NOMO-1 treated with dmso at 0.1 percent for 144 hours (cell line): ENCODE measurements at regions not wholly inside any gene's neighbourhood (a gene's known extent, or its start where the extent isn't known, plus 50 kb on each side); places are given as distances from the start of the nearest gene placed in this dataset.

Experiments used
- DNase-seq: peaks from one replicate; lab custom pipeline; 2025; ENCODE audit not compliant: unreplicated experiment; lab: John Stamatoyannopoulos, UW

DNA sequence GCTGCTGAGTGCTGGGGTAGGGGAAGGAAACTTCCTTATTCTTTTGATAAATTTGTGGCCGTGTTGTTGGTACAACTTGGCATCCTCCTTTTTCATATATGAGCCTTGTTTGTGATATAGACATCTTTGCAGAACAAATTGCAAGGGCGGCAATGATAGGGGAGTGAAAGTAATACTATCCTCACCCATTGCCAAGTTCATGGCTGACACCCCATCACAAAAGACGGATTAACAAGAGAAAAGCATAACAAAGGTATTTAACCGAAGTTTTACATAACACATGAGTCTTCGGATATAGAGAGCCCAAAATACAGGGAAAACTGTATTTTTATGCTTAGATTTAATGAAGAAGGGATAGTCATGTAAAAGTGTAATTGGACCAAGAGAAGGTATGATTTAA lies 86.3 kb upstream of the TMPRSS2 start:
- DNase-seq = no peak

DNA sequence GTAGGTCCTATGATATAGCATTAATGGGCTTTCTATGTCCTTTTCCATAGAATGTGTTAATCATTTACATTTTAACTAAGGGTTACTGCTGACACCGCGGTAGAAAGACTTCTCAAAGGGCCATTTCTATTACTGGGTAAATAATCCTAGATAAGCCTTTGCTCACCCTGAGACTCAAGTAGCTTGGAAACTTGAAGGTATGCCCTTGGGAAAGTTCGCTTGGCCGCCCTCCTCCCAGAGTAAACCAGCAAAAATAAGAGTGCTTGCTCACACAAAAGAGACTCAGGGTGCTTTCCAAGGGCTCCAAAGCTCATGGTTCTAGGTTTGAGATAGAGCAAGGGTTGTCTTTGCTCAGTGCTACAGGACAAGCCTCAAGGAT lies 85.8 kb upstream of the TMPRSS2 start:
- DNase-seq = no peak

DNA sequence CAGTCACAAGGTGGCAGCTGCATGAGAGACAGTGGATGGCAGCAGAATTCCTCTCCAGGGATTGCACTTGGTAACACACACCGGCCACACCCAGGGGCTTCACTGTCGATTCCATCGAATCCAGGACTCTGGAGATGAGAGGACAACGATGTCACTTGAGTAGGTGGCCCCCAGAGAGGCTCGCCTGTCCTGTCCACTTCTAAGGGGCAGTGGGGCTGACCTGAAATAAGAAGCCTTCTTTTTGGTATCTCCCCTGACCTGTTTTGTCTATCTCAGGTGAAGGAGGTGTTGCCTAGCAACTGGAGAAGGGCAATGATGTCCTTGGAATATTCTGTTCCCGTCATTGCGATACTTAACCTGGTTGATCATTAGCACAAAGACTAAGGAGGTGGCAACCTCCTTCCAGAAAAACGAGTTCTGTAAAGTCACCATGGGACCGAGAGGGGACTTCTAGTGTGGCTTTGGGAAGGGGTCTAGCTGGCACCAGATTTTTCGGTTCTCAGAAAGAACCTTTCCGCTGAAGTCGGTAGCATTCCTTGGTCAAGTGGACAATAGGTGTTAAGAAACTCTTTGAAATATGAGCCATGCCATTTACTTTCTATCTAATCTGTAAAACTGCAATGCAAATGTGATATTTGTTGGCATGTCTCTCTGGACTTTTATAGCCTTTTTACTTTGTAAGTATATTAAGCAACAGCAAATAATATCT lies 85.2 kb upstream of the TMPRSS2 start:
- no peak for DNase-seq

DNA sequence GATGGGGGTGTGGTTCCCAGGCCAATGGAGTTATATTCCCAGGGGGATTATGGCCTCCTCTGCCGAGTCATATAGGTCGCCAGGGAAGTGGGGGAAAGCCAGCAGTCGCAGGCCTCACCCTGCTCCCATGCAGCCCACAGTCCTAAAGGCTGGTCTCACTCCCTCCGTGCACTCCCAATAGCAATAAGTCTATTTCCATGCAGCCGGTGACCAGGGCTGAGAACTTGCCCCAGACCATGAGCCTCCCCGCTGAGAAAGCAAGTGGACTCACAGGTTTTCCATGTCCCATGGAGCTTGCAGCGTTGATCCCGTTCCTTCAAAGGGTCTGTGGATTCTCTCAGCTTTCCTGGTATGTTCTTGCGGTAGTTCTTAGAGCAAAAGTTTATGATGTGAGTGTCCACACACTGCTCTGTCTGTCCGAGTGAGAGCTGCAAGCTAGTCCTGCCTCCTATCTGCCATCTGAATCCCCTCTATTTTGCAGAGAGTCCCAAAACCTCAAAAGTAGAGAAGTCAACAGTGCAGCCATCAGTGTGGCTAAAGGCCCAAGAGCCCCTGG lies 81.7 kb upstream of the TMPRSS2 start:
- DNase-seq = no peak

DNA sequence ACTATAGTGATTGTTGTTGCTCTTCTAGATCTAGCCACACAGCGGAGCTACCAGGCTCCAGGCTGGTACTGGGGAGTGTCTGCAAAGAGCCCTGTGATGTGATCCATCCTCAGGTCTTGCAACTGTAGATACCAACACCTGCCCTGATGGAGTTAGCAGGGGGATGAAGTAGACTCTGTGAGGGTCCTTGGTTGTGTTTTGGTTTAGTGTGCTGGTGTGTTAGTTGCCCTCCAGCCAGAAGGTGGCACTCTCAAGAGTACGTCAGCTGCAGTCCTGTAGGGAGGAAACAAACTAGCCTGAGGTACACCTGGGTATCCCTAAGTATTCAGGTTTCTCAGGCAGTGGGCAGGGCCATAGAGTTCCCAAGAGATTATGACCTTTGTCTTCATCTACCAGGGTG lies 81.2 kb upstream of the TMPRSS2 start:
- DNase-seq = no peak

DNA sequence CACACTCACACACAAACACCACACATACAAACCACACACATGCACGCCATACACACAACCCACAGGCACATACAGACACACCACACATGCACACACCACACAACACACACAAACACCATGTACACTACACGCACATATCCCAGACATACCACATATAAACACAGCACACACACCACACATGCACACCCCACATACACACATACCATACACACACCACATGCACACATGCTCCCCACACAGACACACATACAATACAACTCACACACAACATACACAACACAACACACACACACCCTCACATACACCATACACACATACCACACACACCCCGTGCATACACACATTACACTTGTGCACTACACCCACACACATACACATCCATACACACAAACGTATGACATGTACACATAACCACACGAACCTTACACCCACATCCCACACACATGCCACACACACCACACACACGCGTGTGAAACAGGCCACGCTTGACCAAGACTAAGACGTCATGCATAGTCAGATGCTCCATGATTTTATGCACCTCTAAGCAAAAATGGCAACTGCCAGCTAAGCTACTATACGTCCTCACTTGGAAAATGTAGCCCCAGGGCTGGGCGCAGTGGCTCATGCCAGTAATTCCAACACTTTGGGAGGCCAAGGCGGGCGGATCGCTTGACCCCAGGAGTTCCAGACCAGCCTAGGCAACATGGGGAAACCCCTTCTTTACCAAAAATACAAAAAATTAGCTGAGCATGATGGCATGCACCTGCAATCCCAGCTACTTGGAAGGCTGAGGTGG lies 77.4 kb upstream of the TMPRSS2 start:
- no peak for DNase-seq

DNA sequence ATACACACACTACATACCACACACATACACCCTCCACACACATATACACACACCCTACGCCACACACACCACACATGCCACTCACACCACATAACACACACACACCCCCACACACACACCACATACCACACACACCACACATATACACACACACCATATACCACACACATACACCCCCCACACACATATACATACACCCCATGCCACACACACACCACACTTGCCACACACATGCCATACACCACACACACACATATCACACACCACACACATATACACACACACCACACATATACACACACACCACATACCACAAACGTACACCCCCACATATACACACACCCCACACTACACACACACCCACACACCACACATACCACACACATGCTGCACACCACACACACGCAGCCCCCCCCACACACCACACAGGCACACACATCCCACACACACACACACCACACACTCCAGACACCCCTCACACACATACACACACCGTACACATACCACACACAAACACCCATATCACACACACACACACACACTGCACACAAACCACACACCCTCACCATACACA lies 76.7 kb upstream of the TMPRSS2 start:
- DNase-seq = no peak

DNA sequence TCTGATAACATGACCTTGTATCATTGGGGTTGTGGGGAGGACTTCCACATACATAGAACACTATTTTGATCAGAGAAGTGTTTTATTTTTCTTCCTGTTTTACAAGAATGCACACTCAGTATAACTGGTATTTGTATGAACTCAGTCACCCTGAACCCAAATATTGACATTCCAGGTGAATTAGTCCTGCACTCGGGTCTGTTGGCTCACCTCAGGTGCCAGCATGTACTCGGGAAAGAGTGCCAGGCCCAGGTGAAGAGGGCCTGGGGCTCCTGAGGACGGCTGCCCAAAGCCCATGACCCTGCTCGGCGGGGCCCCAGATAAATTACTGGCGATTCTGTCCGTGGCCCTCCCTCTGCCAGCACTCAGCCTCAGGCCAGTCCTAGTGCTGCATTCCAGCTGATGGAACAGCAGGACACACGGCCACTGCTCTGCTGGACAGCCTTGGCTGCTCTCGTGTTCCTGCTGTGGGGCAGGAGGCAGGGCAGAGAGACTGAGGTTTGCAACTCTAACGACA lies 75.4 kb upstream of the TMPRSS2 start:
- no peak for DNase-seq

DNA sequence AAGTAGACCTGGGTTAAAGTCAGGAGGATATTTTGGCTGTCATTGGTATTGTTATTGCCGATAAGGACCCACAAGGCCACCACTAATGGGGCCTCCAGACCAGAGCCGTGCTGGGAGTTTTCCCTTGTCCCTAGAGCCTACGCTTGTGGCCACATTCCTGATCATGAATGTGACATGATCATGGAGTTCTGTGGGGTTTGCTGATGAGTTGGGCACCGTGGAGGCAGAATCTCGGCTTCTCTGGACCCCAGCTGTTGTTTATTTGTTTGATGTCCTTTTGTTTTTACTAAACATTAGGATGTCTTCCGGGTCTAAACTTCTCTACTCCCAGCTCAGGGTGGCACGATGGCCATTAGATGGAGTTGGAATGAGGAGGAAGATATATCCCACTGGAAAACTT lies 74.9 kb upstream of the TMPRSS2 start:
- DNase-seq = no peak

DNA sequence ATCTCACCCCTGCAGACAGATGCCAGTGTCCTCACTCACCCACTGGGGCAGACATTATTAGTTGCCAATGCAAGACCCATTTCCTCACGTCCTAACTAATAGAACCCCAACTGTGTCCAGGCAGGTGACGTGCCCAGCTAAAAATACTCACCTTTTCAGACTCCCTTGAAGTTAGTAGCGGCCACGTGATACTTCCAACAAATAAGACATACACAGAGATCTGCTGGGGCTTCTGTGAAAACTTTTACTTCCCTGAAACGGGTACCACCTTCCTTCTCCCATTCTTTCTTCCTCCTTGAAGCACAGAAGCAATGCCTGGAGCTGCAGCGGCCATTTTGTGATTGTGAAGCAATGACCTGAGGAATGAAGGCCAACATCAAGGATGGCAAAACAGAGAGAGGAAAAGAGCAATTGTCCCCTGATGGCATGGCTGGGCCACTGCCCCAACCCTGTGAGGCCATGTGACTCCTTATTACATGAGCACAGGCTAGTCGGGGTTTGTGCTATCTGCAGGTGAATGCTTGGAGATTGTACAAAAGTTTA lies 74.4 kb upstream of the TMPRSS2 start:
- no peak for DNase-seq

DNA sequence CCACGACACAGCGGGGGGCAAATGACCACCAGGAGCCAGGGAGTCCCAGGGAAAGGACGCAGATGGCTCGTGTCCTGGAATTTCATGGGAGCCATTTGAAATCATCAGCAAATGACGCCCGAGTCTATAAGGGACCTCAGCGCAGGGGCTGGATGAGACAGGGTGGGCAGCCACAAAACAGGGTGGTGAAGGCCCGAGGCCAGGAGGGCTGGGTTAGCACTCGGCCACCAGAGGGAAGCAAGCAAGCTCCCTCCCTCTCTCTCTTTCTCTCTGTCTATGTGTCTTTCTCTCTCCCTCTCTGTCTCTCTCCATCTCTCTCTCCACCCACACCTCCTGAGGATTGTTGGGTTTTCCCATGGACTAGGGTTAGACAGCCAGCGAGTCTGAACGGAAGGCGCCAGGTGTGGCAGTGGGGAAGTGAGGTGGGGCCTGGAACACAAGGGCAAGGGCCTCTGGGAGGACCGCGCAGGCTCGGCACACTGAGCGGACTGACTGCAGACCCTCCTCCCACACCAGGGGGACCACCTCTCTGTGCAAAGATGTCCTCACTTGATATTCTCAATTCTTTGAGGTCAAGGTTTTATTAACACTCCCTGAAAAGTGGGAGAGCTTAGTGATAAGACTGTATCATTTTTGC lies 73.8 kb upstream of the TMPRSS2 start:
- DNase-seq = no peak

DNA sequence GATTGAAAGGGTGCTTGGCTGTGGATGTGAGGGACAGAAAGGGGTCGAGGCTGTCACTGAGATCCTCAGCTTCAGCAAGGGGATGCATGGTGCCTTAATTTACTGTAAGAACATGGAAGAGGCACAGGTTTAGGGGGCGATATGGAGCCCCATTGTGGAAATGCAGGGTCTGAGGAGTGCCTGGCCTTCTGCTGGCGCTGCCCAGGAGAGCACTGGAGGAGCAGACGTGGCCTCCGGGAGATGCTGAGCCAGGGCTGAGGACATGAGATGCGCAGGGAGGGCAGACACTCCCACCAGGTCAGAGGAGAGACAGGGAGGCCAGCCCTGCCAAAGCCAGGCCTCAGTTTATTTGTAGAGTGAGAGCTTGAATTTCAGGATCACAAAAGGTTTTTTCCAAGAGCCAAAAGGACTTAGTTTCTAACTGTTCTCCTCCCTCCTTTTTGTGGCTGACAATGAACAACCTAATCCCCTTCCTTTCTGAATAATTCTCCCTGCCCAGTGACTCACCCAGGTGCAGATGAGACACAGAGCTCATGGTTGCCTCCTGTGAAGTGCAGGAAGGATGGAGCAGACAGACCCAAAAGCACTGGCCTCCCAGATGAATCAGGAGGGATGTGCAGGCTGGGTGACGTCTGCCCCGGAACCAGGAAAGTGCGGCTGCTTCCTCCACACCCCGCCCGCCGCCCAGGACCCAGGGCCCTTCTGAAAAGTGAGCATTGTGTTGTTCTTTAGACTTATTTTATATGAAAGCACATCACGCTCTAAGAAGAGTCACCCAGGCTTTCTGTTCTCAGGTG lies 73.0 kb upstream of the TMPRSS2 start:
- DNase-seq = no peak

DNA sequence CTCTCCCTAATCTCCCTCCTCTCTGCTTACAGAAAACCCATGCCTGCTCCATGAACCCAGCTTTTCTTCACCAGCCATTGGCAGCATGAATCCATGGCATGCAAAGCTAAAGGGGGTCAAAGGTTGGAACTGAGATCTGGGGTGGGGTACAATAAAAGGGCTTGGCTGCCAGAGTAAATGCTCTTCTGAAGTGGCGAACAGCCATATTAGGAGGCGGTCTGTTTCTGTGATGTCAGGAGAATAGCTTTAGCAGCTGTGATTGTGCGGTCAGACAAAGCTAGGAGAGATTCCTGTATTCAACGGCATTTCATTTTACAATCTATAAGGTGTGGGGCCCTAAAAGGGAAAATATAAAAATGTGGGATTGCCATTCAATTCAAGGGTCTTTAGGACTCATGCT lies 71.7 kb upstream of the TMPRSS2 start:
- DNase-seq = no peak

DNA sequence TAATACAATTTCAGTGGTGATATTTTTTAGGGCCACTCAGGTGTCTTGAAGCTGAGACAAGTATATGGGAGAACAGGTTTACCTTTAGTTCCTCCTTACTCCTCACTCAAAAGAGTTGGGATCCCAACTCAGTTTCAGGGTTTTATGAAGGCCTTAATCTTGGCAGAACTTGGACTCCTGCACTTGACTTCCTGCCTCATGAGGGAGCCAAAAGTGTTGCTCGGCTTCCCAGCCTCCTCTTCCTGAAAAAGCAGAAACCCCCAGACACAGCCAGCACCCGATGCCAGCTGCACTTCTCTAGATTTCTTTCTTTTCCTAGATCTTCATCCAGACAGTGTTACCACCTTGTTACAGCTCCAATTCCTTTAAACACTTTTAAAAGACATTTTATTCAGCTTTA lies 70.8 kb upstream of the TMPRSS2 start:
- DNase-seq = no peak

DNA sequence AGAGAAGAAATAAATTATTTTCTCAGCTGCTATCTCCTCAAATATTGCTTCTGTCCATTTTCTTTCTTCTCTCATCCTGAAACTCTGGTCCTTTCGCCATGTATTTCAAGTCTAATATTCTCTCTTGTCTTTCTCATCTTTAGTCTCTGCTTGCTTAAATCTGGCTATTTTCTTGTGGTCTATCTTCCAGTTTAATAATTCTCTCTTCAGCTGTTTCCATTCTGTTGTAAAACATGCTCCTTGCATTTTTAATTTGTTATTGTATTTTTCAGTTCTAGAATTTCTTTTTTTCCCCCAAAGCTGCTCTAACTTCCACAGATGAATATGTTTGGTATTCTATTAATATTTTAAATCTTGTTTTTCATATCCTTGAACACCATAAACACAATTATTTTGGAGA lies 70.1 kb upstream of the TMPRSS2 start:
- no peak for DNase-seq

DNA sequence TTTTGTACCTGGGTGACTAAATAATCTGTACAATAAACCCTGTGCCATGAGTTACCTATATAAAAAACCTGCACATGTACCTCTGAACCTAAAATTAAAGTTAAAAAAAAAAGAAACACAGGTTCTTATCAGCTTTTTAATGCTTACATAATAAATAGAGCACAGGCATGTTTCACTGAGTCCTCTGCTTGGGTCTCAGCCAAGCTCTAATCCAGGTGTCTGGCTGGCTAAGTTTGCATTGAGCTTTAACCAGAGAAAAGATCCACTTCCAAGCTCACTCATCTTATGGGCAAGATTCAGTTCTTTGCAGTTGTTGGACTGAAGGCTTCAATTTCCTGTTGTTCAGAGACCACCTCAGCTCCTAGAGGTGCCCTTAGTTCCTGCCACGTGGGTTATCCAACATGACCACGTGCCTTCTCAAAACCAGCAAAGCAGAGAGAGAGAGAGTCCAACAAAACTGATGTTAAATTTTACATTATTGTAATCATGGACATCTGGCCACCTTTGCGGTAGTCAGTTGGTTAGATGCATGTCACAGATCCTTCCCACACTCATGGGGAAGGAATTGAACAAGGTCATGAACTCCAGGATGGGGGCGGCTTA lies 68.2 kb upstream of the TMPRSS2 start:
- DNase-seq = no peak

DNA sequence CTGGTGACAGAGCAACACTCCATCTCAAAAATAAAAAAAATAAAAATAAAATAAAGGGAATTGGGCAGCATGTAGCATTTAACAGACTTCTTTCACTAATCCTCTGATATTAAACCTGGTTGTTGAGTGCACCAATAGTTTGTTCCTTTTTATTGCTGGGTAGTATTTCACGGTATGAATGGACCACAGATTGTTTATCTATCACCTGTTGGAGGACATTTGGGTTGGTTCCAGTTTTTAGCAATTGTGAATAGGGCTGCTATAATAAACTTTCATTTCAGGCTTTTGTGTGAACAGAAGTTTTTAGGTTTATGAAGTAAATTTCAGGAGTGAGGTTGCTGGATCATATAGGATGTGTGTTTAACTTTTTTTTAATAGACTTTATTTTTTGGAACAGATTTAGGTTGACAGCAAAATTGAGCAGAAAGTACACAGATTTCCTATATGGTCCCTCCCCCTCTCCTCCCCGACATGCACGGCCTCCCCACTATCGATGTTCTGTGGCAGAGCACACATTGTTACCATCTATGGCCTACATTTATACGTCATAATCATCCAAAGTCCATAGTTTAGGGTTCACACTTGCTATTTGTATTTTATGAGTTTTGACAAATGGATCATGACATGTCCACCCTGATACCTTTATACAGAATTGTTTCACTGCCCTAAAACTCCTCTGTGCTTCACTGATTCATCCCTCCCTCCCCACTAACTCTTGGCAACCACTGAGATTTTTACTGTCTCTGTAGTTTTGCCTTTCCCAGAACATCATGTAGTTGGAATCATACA lies 66.1 kb upstream of the TMPRSS2 start:
- no peak for DNase-seq

DNA sequence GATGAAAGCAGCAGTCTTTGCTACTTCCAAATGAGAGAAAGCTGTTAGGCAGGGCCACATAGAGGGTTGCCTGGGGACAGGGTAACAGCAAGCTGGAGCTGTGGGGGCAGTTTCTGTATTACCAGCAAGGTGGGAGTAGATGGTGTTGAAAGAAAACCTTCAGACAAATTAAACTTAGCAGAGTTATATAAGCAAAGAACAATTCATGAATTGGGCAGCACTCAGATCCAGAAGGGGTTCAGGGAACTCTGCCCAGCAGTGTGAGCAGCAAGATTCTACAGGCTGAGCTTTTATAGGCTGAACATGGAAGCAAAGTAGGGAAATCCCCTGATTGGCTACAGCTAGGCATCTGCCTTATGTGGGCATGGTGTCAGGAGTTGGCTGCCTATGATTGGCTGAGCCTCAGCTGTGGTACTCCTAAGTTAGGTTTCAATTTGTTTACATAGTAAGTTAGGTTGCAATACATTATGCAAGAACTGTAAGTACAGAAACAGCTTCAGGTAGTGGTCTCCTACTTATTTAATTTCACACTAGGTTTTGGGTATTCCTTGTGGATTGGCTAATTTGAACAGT lies 64.1 kb upstream of the TMPRSS2 start:
- no peak for DNase-seq
